ENCODE measurements at regions not wholly inside any gene's neighbourhood (a gene's known extent, or its start where the extent isn't known, plus 50 kb on each side); places are given as distances from the start of the nearest gene placed in this dataset.

GRCh38 chr4:175273995-175274753, 356.0 kb downstream of the ADAM29 start:
- Histone ChIP-seq H3K9me3 (ENCODE audit: control insufficient read depth, insufficient read depth, low read depth, low read length) (no peaks in the 10 kb centered on the region), H3K27me3 (ENCODE audit: control insufficient read depth, insufficient read depth, low read length) (no peaks in the 10 kb centered on the region), H3K36me3 (ENCODE audit: control insufficient read depth, insufficient read depth, low read length) (no peaks in the 10 kb centered on the region), H3K4me1 (ENCODE audit: control insufficient read depth, insufficient read depth, low read length) (peaks cover 8% of the 10 kb centered on the region), H3K4me3 (ENCODE audit: low read depth, low read length) (no peak overlapping the region), H3K27ac (ENCODE audit: low read depth, low read length) (no peak overlapping the region), H3K9ac (ENCODE audit: low read length) (no peak overlapping the region)

- Histone ChIP-seq H3K9ac (ENCODE audit: low read length) (no peak overlapping the region), H3K4me3 (ENCODE audit: low read depth, low read length) (no peak overlapping the region), H3K9me3 (ENCODE audit: control insufficient read depth, insufficient read depth, low read depth, low read length) (no peaks in the 10 kb centered on the region), H3K4me1 (ENCODE audit: control insufficient read depth, insufficient read depth, low read length) (peaks cover 8% of the 10 kb centered on the region), H3K27me3 (ENCODE audit: control insufficient read depth, insufficient read depth, low read length) (no peaks in the 10 kb centered on the region), H3K36me3 (ENCODE audit: control insufficient read depth, insufficient read depth, low read length) (no peaks in the 10 kb centered on the region), H3K27ac (ENCODE audit: low read depth, low read length) (no peak overlapping the region)
These were observed 359.7 kb downstream of the ADAM29 start for GRCh38 chr4:175277816-175278215.

- Histone ChIP-seq H3K27ac (ENCODE audit: low read depth, low read length) (no peak overlapping the region), H3K4me1 (ENCODE audit: control insufficient read depth, insufficient read depth, low read length) (peaks cover 8% of the 10 kb centered on the region), H3K36me3 (ENCODE audit: control insufficient read depth, insufficient read depth, low read length) (no peaks in the 10 kb centered on the region), H3K27me3 (ENCODE audit: control insufficient read depth, insufficient read depth, low read length) (no peaks in the 10 kb centered on the region), H3K9ac (ENCODE audit: low read length) (no peak overlapping the region), H3K9me3 (ENCODE audit: control insufficient read depth, insufficient read depth, low read depth, low read length) (no peaks in the 10 kb centered on the region), H3K4me3 (ENCODE audit: low read depth, low read length) (no peak overlapping the region)
These were observed 362.0 kb downstream of the ADAM29 start for GRCh38 chr4:175280153-175280552.

GRCh38 chr4:175281894-175282293, 363.7 kb downstream of the ADAM29 start:
- no peak overlapping the region for H3K27ac ChIP-seq (ENCODE audit: low read depth, low read length)
- no peaks in the 10 kb centered on the region for H3K27me3 ChIP-seq (ENCODE audit: control insufficient read depth, insufficient read depth, low read length)
- no peaks in the 10 kb centered on the region for H3K9me3 ChIP-seq (ENCODE audit: control insufficient read depth, insufficient read depth, low read depth, low read length)
- peaks cover 8% of the 10 kb centered on the region for H3K4me1 ChIP-seq (ENCODE audit: control insufficient read depth, insufficient read depth, low read length)
- H3K36me3 ChIP-seq (ENCODE audit: control insufficient read depth, insufficient read depth, low read length) = no peaks in the 10 kb centered on the region
- no peak overlapping the region for H3K4me3 ChIP-seq (ENCODE audit: low read depth, low read length)
- H3K9ac ChIP-seq (ENCODE audit: low read length) = no peak overlapping the region

- H3K27me3 ChIP-seq (ENCODE audit: control insufficient read depth, insufficient read depth, low read length) = no peaks in the 10 kb centered on the region
- H3K4me3 ChIP-seq (ENCODE audit: low read depth, low read length) = no peak overlapping the region
- peaks cover 7% of the 10 kb centered on the region for H3K4me1 ChIP-seq (ENCODE audit: control insufficient read depth, insufficient read depth, low read length)
- H3K9me3 ChIP-seq (ENCODE audit: control insufficient read depth, insufficient read depth, low read depth, low read length) = no peaks in the 10 kb centered on the region
- H3K27ac ChIP-seq (ENCODE audit: low read depth, low read length) = no peak overlapping the region
- H3K36me3 ChIP-seq (ENCODE audit: control insufficient read depth, insufficient read depth, low read length) = no peaks in the 10 kb centered on the region
- H3K9ac ChIP-seq (ENCODE audit: low read length) = no peak overlapping the region
These were observed 364.2 kb downstream of the ADAM29 start for GRCh38 chr4:175282407-175282806.

GRCh38 chr4:175290401-175290800, 372.2 kb downstream of the ADAM29 start:
- H3K9me3 ChIP-seq (ENCODE audit: control insufficient read depth, insufficient read depth, low read depth, low read length) = no peaks in the 10 kb centered on the region
- H3K27me3 ChIP-seq (ENCODE audit: control insufficient read depth, insufficient read depth, low read length) = no peaks in the 10 kb centered on the region
- H3K27ac ChIP-seq (ENCODE audit: low read depth, low read length) = no peak overlapping the region
- no peak overlapping the region for H3K9ac ChIP-seq (ENCODE audit: low read length)
- H3K36me3 ChIP-seq (ENCODE audit: control insufficient read depth, insufficient read depth, low read length) = no peaks in the 10 kb centered on the region
- H3K4me3 ChIP-seq (ENCODE audit: low read depth, low read length) = no peak overlapping the region
- H3K4me1 ChIP-seq (ENCODE audit: control insufficient read depth, insufficient read depth, low read length) = no peaks in the 10 kb centered on the region

- H3K27ac ChIP-seq (ENCODE audit: low read depth, low read length) = no peak overlapping the region
- no peaks in the 10 kb centered on the region for H3K27me3 ChIP-seq (ENCODE audit: control insufficient read depth, insufficient read depth, low read length)
- H3K9ac ChIP-seq (ENCODE audit: low read length) = no peak overlapping the region
- H3K9me3 ChIP-seq (ENCODE audit: control insufficient read depth, insufficient read depth, low read depth, low read length) = no peaks in the 10 kb centered on the region
- no peak overlapping the region for H3K4me3 ChIP-seq (ENCODE audit: low read depth, low read length)
- no peaks in the 10 kb centered on the region for H3K36me3 ChIP-seq (ENCODE audit: control insufficient read depth, insufficient read depth, low read length)
- H3K4me1 ChIP-seq (ENCODE audit: control insufficient read depth, insufficient read depth, low read length) = no peaks in the 10 kb centered on the region
These were observed 379.9 kb downstream of the ADAM29 start for GRCh38 chr4:175297965-175298565.

- H3K9ac ChIP-seq (ENCODE audit: low read length) = no peak overlapping the region
- H3K36me3 ChIP-seq (ENCODE audit: control insufficient read depth, insufficient read depth, low read length) = no peaks in the 10 kb centered on the region
- H3K27me3 ChIP-seq (ENCODE audit: control insufficient read depth, insufficient read depth, low read length) = no peaks in the 10 kb centered on the region
- H3K4me3 ChIP-seq (ENCODE audit: low read depth, low read length) = no peak overlapping the region
- H3K9me3 ChIP-seq (ENCODE audit: control insufficient read depth, insufficient read depth, low read depth, low read length) = no peaks in the 10 kb centered on the region
- H3K4me1 ChIP-seq (ENCODE audit: control insufficient read depth, insufficient read depth, low read length) = no peaks in the 10 kb centered on the region
- no peak overlapping the region for H3K27ac ChIP-seq (ENCODE audit: low read depth, low read length)
These were observed 388.3 kb downstream of the ADAM29 start for GRCh38 chr4:175306436-175306835.

- Histone ChIP-seq H3K4me3 (ENCODE audit: low read depth, low read length) (no peak overlapping the region), H3K27ac (ENCODE audit: low read depth, low read length) (no peak overlapping the region), H3K27me3 (ENCODE audit: control insufficient read depth, insufficient read depth, low read length) (no peaks in the 10 kb centered on the region), H3K4me1 (ENCODE audit: control insufficient read depth, insufficient read depth, low read length) (no peaks in the 10 kb centered on the region), H3K9ac (ENCODE audit: low read length) (no peak overlapping the region), H3K36me3 (ENCODE audit: control insufficient read depth, insufficient read depth, low read length) (no peaks in the 10 kb centered on the region), H3K9me3 (ENCODE audit: control insufficient read depth, insufficient read depth, low read depth, low read length) (no peaks in the 10 kb centered on the region)
These were observed 389.2 kb downstream of the ADAM29 start for GRCh38 chr4:175307326-175307725.

- no peaks in the 10 kb centered on the region for H3K9me3 ChIP-seq (ENCODE audit: control insufficient read depth, insufficient read depth, low read depth, low read length)
These were observed 390.1 kb downstream of the ADAM29 start for GRCh38 chr4:175308236-175308635.

GRCh38 chr4:175309041-175309440, 390.9 kb downstream of the ADAM29 start:
- Histone ChIP-seq H3K4me3 (ENCODE audit: low read depth, low read length) (no peak overlapping the region), H3K27me3 (ENCODE audit: control insufficient read depth, insufficient read depth, low read length) (no peaks in the 10 kb centered on the region), H3K36me3 (ENCODE audit: control insufficient read depth, insufficient read depth, low read length) (no peaks in the 10 kb centered on the region), H3K9me3 (ENCODE audit: control insufficient read depth, insufficient read depth, low read depth, low read length) (no peaks in the 10 kb centered on the region), H3K27ac (ENCODE audit: low read depth, low read length) (no peak overlapping the region), H3K4me1 (ENCODE audit: control insufficient read depth, insufficient read depth, low read length) (no peaks in the 10 kb centered on the region), H3K9ac (ENCODE audit: low read length) (no peak overlapping the region)

More at GRCh38 chr4:175308236-175308635, 390.1 kb downstream of the ADAM29 start:
- Histone ChIP-seq H3K4me3 (ENCODE audit: low read depth, low read length) (no peak overlapping the region), H3K9ac (ENCODE audit: low read length) (no peak overlapping the region), H3K27me3 (ENCODE audit: control insufficient read depth, insufficient read depth, low read length) (no peaks in the 10 kb centered on the region), H3K27ac (ENCODE audit: low read depth, low read length) (no peak overlapping the region), H3K4me1 (ENCODE audit: control insufficient read depth, insufficient read depth, low read length) (no peaks in the 10 kb centered on the region), H3K36me3 (ENCODE audit: control insufficient read depth, insufficient read depth, low read length) (no peaks in the 10 kb centered on the region)

Measured in HUES6 (cell line).